Endothelial cell (in vitro differentiated cells): ENCODE measurements at regions not wholly inside any gene's neighbourhood (a gene's known extent, or its start where the extent isn't known, plus 50 kb on each side); places are given as distances from the start of the nearest gene placed in this dataset.

Source experiments
- DNase-seq: peaks from one replicate; pipeline ENCODE4 v3.0.0; 2021; ENCODE audit warnings: low spot score
- H3K27ac Mint-ChIP-seq: one replicate; pipeline ENCODE4 v1.8.0; 2021; ENCODE audit warnings: mixed read lengths, inconsistent platforms; ENCODE audit not compliant: unreplicated experiment
- H3K27me3 Mint-ChIP-seq: one replicate; pipeline ENCODE4 v1.8.0; 2021; ENCODE audit warnings: mild to moderate bottlenecking, moderate library complexity, mixed read lengths, inconsistent platforms; ENCODE audit not compliant: unreplicated experiment
- H3K36me3 Mint-ChIP-seq: one replicate; pipeline ENCODE4 v1.8.0; 2021; ENCODE audit warnings: mild to moderate bottlenecking, low read depth, mixed read lengths, inconsistent platforms; ENCODE audit not compliant: unreplicated experiment
- H3K4me1 Mint-ChIP-seq: one replicate; pipeline ENCODE4 v1.8.0; 2021; ENCODE audit warnings: mild to moderate bottlenecking, mixed read lengths, inconsistent platforms; ENCODE audit not compliant: unreplicated experiment
- H3K4me3 Mint-ChIP-seq: one replicate; pipeline ENCODE4 v1.8.0; 2021; ENCODE audit warnings: mild to moderate bottlenecking, mixed read lengths, inconsistent platforms; ENCODE audit not compliant: unreplicated experiment
- H3K9me3 Mint-ChIP-seq: one replicate; pipeline ENCODE4 v1.8.0; 2021; ENCODE audit warnings: mixed read lengths, inconsistent platforms; ENCODE audit not compliant: unreplicated experiment
- CTCF ChIP-seq: fragments of 200-600 bp; sonication (generic); IDR thresholded peaks from one replicate; pipeline ENCODE4 v1.5.0; 2021; ENCODE audit warnings: antibody characterized with exemption; ENCODE audit not compliant: unreplicated experiment

DNA sequence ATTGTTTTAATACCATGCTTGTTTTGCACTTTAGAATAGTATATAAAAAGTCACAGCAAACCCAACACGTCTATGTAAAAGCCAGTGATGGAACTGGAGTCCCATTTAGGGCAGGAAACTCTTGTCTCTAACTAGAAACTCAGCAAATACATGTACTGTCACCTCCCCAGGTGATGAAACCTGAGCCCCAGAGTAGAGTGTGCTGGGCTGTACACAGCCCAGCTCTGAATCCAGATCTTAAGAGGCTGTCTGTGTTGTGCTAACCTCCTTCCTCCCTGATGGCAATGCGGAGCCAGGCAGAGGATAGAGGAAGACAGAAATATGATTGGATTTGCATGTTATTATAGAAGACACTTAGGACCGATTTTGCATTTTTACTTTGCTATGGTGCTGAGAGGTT, 317.5 kb upstream of the TRIB2 start:
- TF ChIP-seq CTCF, result no peak
- H3K4me1 Mint-ChIP-seq, result peaks cover 3% of the 10 kb centered on the region
- H3K27me3 Mint-ChIP-seq, result no peaks in the 10 kb centered on the region
- peaks cover 11% of the 10 kb centered on the region for H3K9me3 Mint-ChIP-seq
- peaks cover 4% of the 10 kb centered on the region for H3K36me3 Mint-ChIP-seq
- no peak for DNase-seq
- H3K4me3 Mint-ChIP-seq, result no peak overlapping the region
- no peak overlapping the region for H3K27ac Mint-ChIP-seq

- no peak for DNase-seq
- no peak for TF ChIP-seq CTCF
- no peak overlapping the region for H3K4me3 Mint-ChIP-seq
- H3K36me3 Mint-ChIP-seq, result peaks cover 4% of the 10 kb centered on the region
- no peaks in the 10 kb centered on the region for H3K27me3 Mint-ChIP-seq
- no peak overlapping the region for H3K27ac Mint-ChIP-seq
- peaks cover 3% of the 10 kb centered on the region for H3K4me1 Mint-ChIP-seq
- H3K9me3 Mint-ChIP-seq, result peaks cover 11% of the 10 kb centered on the region
These were observed 316.2 kb upstream of the TRIB2 start for GRCh38 chr2:12400543-12400942.

DNA sequence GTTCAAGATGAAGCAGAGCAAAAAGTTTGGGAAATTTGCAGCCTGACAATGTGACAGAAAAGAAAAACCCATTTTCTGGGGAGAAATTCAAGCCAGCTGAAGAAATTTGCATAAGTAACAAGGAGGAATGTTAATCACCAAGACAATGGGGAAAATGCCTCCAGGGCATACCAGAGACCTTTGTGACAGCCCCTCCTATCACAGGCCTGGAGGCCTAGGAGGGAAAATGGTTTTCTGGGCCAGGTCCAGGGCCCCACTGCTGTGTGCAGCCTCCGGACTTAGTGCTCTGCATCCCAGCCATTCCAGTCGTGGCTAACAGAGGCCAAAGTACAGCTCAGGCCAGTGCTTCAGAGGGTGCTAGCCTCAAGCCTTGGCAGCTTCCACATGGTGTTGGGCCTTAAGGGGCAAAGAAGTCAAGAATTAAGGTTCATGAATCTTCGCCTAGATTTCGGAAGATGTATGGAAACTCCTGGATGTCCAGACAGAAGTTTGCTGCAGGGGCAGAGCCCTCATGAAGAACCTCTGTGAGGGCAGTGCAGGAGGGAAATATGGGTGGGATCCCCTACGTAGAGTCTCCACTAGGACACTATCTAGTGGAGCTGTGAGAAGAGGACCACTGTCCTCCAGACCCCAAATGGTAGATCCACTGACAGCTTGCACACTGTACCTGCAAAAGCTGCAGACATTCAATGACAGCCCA, 314.1 kb upstream of the TRIB2 start:
- no peak overlapping the region for H3K27ac Mint-ChIP-seq
- H3K9me3 Mint-ChIP-seq, result peaks cover 11% of the 10 kb centered on the region
- no peaks in the 10 kb centered on the region for H3K27me3 Mint-ChIP-seq
- H3K36me3 Mint-ChIP-seq, result peaks cover 4% of the 10 kb centered on the region
- DNase-seq, result no peak
- H3K4me3 Mint-ChIP-seq, result no peak overlapping the region
- no peak for TF ChIP-seq CTCF
- H3K4me1 Mint-ChIP-seq, result no peaks in the 10 kb centered on the region

DNA sequence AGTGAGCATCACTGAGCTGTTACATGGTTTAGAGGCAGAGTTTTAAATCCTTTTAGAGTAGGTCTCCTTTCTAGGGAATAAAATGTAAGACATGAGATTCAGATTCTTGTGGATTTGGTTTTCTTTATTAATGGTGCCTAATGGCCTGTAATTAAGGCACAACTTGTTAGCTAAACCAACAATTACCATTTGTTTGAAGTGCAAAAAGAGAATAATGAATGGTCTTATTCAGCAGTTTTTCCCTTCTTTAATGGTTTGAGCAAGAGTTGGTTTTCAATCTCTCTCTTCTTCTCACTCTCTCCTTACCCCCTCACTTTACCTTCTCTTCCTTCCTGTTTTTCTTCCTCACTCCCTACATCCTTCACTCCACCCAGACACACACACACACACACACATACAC, 312.2 kb upstream of the TRIB2 start:
- Mint-ChIP-seq H3K36me3 (peaks cover 4% of the 10 kb centered on the region), H3K9me3 (peaks cover 11% of the 10 kb centered on the region), H3K4me3 (no peak overlapping the region), H3K27ac (no peak overlapping the region), H3K4me1 (no peaks in the 10 kb centered on the region), H3K27me3 (no peaks in the 10 kb centered on the region)
- no peak for TF ChIP-seq CTCF
- DNase-seq, result no peak

- no peak for DNase-seq
- no peaks in the 10 kb centered on the region for H3K4me1 Mint-ChIP-seq
- H3K27me3 Mint-ChIP-seq, result no peaks in the 10 kb centered on the region
- no peak overlapping the region for H3K27ac Mint-ChIP-seq
- peaks cover 9% of the 10 kb centered on the region for H3K9me3 Mint-ChIP-seq
- H3K4me3 Mint-ChIP-seq, result no peak overlapping the region
- H3K36me3 Mint-ChIP-seq, result peaks cover 2% of the 10 kb centered on the region
- no peak for TF ChIP-seq CTCF
These were observed 309.6 kb upstream of the TRIB2 start for GRCh38 chr2:12407160-12407559.
